RWPE2 (cell line): ENCODE measurements at regions not wholly inside any gene's neighbourhood (a gene's known extent, or its start where the extent isn't known, plus 50 kb on each side); places are given as distances from the start of the nearest gene placed in this dataset.

Experiments used
- ATAC-seq: fragments of 200-7000 bp; cut with Tn5 transposase; 3 replicates; pipeline ENCODE4 v1.9.1; 2021; ENCODE audit warnings: low read depth
- DNase-seq: peaks from one replicate; pipeline ENCODE4 v3.0.0-alpha.2; 2020; ENCODE audit warnings: low spot score
- H3K27ac ChIP-seq: fragments of 450-650 bp; 2 replicates; pipeline ENCODE4 v1.5.1; 2017; ENCODE audit warnings: mild to moderate bottlenecking; ENCODE audit not compliant: poor library complexity, severe bottlenecking
- H3K27me3 ChIP-seq: fragments of 250-450 bp; sonication (Bioruptor Pico); 2 replicates; pipeline ENCODE4 v1.5.1; 2021; ENCODE audit warnings: mild to moderate bottlenecking, moderate library complexity; ENCODE audit not compliant: insufficient read depth, poor library complexity, severe bottlenecking
- H3K36me3 ChIP-seq: fragments of 250-450 bp; sonication (Bioruptor Pico); 2 replicates; pipeline ENCODE4 v1.5.1; 2020; ENCODE audit warnings: low read depth, mild to moderate bottlenecking, moderate library complexity
- H3K4me1 ChIP-seq: fragments of 250-450 bp; sonication (Bioruptor Pico); 2 replicates; pipeline ENCODE4 v1.5.1; 2021; ENCODE audit warnings: mild to moderate bottlenecking, moderate library complexity; ENCODE audit not compliant: insufficient read depth, poor library complexity, severe bottlenecking
- H3K4me3 ChIP-seq: fragments of 250-450 bp; sonication (Bioruptor Pico); 2 replicates; pipeline ENCODE4 v1.5.1; 2021; ENCODE audit warnings: mild to moderate bottlenecking, moderate library complexity; ENCODE audit not compliant: severe bottlenecking
- H3K9me3 ChIP-seq: fragments of 250-450 bp; sonication (Bioruptor Pico); 2 replicates; pipeline ENCODE4 v1.5.1; 2021; ENCODE audit warnings: mild to moderate bottlenecking, moderate library complexity; ENCODE audit not compliant: severe bottlenecking
- CTCF ChIP-seq: fragments of 450-650 bp; IDR thresholded peaks from one replicate; pipeline ENCODE4 v1.5.1; 2017; ENCODE audit warnings: mild to moderate bottlenecking, moderate library complexity; ENCODE audit not compliant: poor library complexity, severe bottlenecking

GRCh38 chr14:22420598-22421186 lies 168.3 kb downstream of the DAD1 start:
- ATAC-seq (no peak), DNase-seq (no peak)
- TF ChIP-seq CTCF = no peak
- Histone ChIP-seq H3K9me3 (no peaks in the 10 kb centered on the region), H3K36me3 (no peaks in the 10 kb centered on the region), H3K4me3 (no peak overlapping the region), H3K4me1 (peaks cover 6% of the 10 kb centered on the region), H3K27ac (no peak overlapping the region), H3K27me3 (no peaks in the 10 kb centered on the region)

GRCh38 chr14:22419620-22420019 lies 169.4 kb downstream of the DAD1 start:
- Histone ChIP-seq H3K27ac (peak overlapping the region; percentile 27), H3K4me3 (no peak overlapping the region), H3K36me3 (no peaks in the 10 kb centered on the region), H3K4me1 (peaks cover 6% of the 10 kb centered on the region), H3K27me3 (no peaks in the 10 kb centered on the region), H3K9me3 (no peaks in the 10 kb centered on the region)
- ATAC-seq (peak; percentile 95), DNase-seq (no peak)
- no peak for TF ChIP-seq CTCF

GRCh38 chr14:22418631-22419030 lies 170.4 kb downstream of the DAD1 start:
- H3K27me3 ChIP-seq = no peaks in the 10 kb centered on the region
- no peak overlapping the region for H3K27ac ChIP-seq
- H3K4me3 ChIP-seq = no peak overlapping the region
- TF ChIP-seq CTCF = no peak
- H3K9me3 ChIP-seq = no peaks in the 10 kb centered on the region
- no peaks in the 10 kb centered on the region for H3K36me3 ChIP-seq
- DNase-seq = no peak
- H3K4me1 ChIP-seq = peaks cover 6% of the 10 kb centered on the region
- ATAC-seq = no peak

GRCh38 chr14:22417914-22418313 lies 171.1 kb downstream of the DAD1 start:
- DNase-seq = no peak
- no peak overlapping the region for H3K4me3 ChIP-seq

More at GRCh38 chr14:22417914-22418313, 171.1 kb downstream of the DAD1 start:
- Histone ChIP-seq H3K27me3 (no peaks in the 10 kb centered on the region), H3K9me3 (no peaks in the 10 kb centered on the region), H3K36me3 (no peaks in the 10 kb centered on the region), H3K27ac (no peak overlapping the region), H3K4me1 (peaks cover 6% of the 10 kb centered on the region)
- TF ChIP-seq CTCF = no peak
- no peak for ATAC-seq
